GM23248 (cell line): ENCODE measurements at regions not wholly inside any gene's neighbourhood (a gene's known extent, or its start where the extent isn't known, plus 50 kb on each side); places are given as distances from the start of the nearest gene placed in this dataset.

Source experiments
- EZH2 ChIP-seq: fragments of 200-600 bp; sonication (generic); IDR thresholded peaks from 2 replicates; pipeline ENCODE4 v1.6.1; 2018; ENCODE audit warnings: antibody characterized with exemption, mild to moderate bottlenecking; ENCODE audit not compliant: insufficient read depth, poor library complexity, severe bottlenecking
- EZH2phosphoT487 ChIP-seq: fragments of 200-600 bp; sonication (generic); IDR thresholded peaks from 2 replicates; pipeline ENCODE4 v1.6.1; 2018; ENCODE audit warnings: antibody characterized with exemption, moderate library complexity, mild to moderate bottlenecking, low read depth; ENCODE audit not compliant: insufficient read depth

DNA sequence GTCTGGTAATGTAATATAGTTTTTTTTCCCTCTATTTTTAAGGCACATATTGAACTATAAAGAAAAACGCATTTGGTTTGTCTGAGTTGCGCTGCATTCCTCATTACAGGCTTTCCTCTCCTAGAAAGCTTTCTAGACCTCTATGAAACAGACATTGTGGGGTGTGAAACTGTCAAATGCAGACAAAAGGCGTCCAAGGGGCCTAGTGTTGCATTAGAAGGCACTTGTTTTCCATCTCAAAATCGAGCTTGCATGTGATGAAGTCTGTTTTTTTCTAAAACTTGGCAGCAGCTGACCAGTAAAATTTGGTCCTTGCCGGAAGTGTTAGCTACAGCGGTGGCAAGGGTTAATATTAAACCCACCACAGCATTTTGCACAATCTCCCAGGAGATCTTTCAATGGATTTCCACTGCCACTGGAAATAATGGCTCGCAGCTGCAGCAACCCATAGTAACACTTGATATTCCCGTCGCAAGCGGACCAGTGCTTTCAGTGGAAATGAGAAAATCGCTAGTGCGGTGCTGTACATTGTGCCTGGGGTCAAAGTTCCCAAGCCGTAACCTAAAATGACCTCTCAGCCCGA, 602.6 kb downstream of the KCNJ2 start:
- TF ChIP-seq EZH2 (no peak), EZH2phosphoT487 (no peak)
